MCF 10A (cell line): ENCODE measurements at regions not wholly inside any gene's neighbourhood (a gene's known extent, or its start where the extent isn't known, plus 50 kb on each side); places are given as distances from the start of the nearest gene placed in this dataset.
A peak's percentile ranks its signal among the peaks of the same experiment; 100 is the strongest.

ENCODE experiments used
- BruUV-seq: library from RNA; stranded (reverse); fragments of 400-500 nt; replicated peaks from 2 replicates; lab custom pipeline; 2021; lab: Mats Ljungman, UMichigan
- CTCF ChIA-PET: fragments of 300-600 bp; sonication (Branson Sonifier 250); formaldehyde crosslinking; extraction: SDS; loops from one replicate; lab custom pipeline; 2021; ENCODE audit warnings: antibody characterized with exemption, inconsistent platforms; lab: Yijun Ruan, JAX
- POLR2A ChIA-PET: fragments of 300-600, 350-650 bp; sonication (Branson Sonifier 250); formaldehyde crosslinking; extraction: SDS; loops from one replicate; lab custom pipeline; 2020; ENCODE audit warnings: antibody characterized with exemption, inconsistent platforms; lab: Yijun Ruan, JAX
- DNase-seq: peaks from one replicate; pipeline ENCODE4 v3.0.0-alpha.2; 2018; ENCODE audit not compliant: unreplicated experiment
- H3K27ac Mint-ChIP-seq: one replicate; pipeline ENCODE4 v1.8.0; 2022; ENCODE audit warnings: mild to moderate bottlenecking, low read depth, mixed read lengths; ENCODE audit not compliant: unreplicated experiment
- H3K27me3 Mint-ChIP-seq: one replicate; pipeline ENCODE4 v1.8.0; 2022; ENCODE audit warnings: mixed read lengths; ENCODE audit not compliant: insufficient read depth, unreplicated experiment
- H3K36me3 Mint-ChIP-seq: one replicate; pipeline ENCODE4 v1.8.0; 2022; ENCODE audit warnings: mild to moderate bottlenecking, moderate library complexity, mixed read lengths; ENCODE audit not compliant: insufficient read depth, unreplicated experiment
- H3K4me1 Mint-ChIP-seq: one replicate; pipeline ENCODE4 v1.8.0; 2022; ENCODE audit warnings: mixed read lengths; ENCODE audit not compliant: insufficient read depth, unreplicated experiment
- H3K4me3 Mint-ChIP-seq: one replicate; pipeline ENCODE4 v1.8.0; 2022; ENCODE audit warnings: mild to moderate bottlenecking, moderate library complexity, mixed read lengths; ENCODE audit not compliant: unreplicated experiment
- H3K9me3 Mint-ChIP-seq: one replicate; pipeline ENCODE4 v1.8.0; 2022; ENCODE audit warnings: mixed read lengths; ENCODE audit not compliant: unreplicated experiment
- CTCF ChIP-seq: fragments of 200-600 bp; IDR thresholded peaks from one replicate; pipeline ENCODE4 v1.8.0; 2022; ENCODE audit warnings: antibody characterized with exemption, mild to moderate bottlenecking; ENCODE audit not compliant: unreplicated experiment
- intact Hi-C: fragments of 100-400 bp; cut with micrococcal nuclease; formaldehyde crosslinking; loops from 2 replicates; pipeline ENCODE4 v1.14.1; 2022

GRCh38 chr5:68033961-68034571, 181.5 kb upstream of the PIK3R1 start:
- H3K4me1 Mint-ChIP-seq: peaks cover 18% of the 10 kb centered on the region
- no peak for DNase-seq
- ChIA-PET POLR2A (interaction anchor here (0.6 to 2.8 kb wide), 7 partner anchors 12 to 405 kb away, joined by 3 to 11 read pairs (median 4); partner anchors contain the start of gene PIK3R1), CTCF (interaction anchor here (0.6 to 0.7 kb wide), 3 partner anchors 137 to 789 kb away, joined by 3 to 4 read pairs (median 3); no protein-coding TSS in a partner anchor)
- peaks cover 7% of the 10 kb centered on the region for H3K36me3 Mint-ChIP-seq
- TF ChIP-seq CTCF: no peak
- H3K27ac Mint-ChIP-seq: no peak overlapping the region
- no TSS peak for BruUV-seq
- H3K9me3 Mint-ChIP-seq: no peaks in the 10 kb centered on the region
- intact Hi-C loops: no loop called here
- no peaks in the 10 kb centered on the region for H3K27me3 Mint-ChIP-seq
- H3K4me3 Mint-ChIP-seq: no peak overlapping the region

GRCh38 chr5:68033029-68033428, 182.5 kb upstream of the PIK3R1 start:
- peak; percentile 45 for DNase-seq
- POLR2A ChIA-PET: interaction anchor here (0.7 to 2.8 kb wide), 6 partner anchors 13 to 610 kb away, joined by 3 to 11 read pairs (median 4); no protein-coding TSS in a partner anchor
- no TSS peak for BruUV-seq
- Mint-ChIP-seq H3K36me3 (peaks cover 7% of the 10 kb centered on the region), H3K27me3 (no peaks in the 10 kb centered on the region), H3K4me3 (no peak overlapping the region), H3K27ac (peak overlapping the region; percentile 57), H3K9me3 (no peaks in the 10 kb centered on the region), H3K4me1 (peaks cover 28% of the 10 kb centered on the region)
- TF ChIP-seq CTCF: no peak
- intact Hi-C loops: no loop called here
- CTCF ChIA-PET: interaction anchor here (0.8 kb wide), 1 partner anchor 14 kb away, joined by 3 read pairs; no protein-coding TSS in a partner anchor

GRCh38 chr5:68032216-68032762, 183.3 kb upstream of the PIK3R1 start:
- no peak for TF ChIP-seq CTCF
- Mint-ChIP-seq H3K4me1 (peaks cover 28% of the 10 kb centered on the region), H3K27ac (no peak overlapping the region), H3K27me3 (no peaks in the 10 kb centered on the region), H3K9me3 (no peaks in the 10 kb centered on the region), H3K36me3 (peaks cover 7% of the 10 kb centered on the region), H3K4me3 (no peak overlapping the region)
- POLR2A ChIA-PET: interaction anchor here (0.7 to 2.8 kb wide), 6 partner anchors 14 to 611 kb away, joined by 3 to 11 read pairs (median 4); no protein-coding TSS in a partner anchor
- intact Hi-C loops: no loop called here
- CTCF ChIA-PET: interaction anchor here (0.8 kb wide), 1 partner anchor 13 kb away, joined by 3 read pairs; no protein-coding TSS in a partner anchor
- no peak for DNase-seq
- BruUV-seq: no TSS peak

GRCh38 chr5:68028131-68028727, 187.3 kb upstream of the PIK3R1 start:
- Mint-ChIP-seq H3K27me3 (no peaks in the 10 kb centered on the region), H3K9me3 (no peaks in the 10 kb centered on the region), H3K4me3 (no peak overlapping the region), H3K36me3 (peaks cover 7% of the 10 kb centered on the region), H3K4me1 (peaks cover 29% of the 10 kb centered on the region), H3K27ac (peak overlapping the region; percentile 80)
- TF ChIP-seq CTCF: no peak
- ChIA-PET CTCF (interaction anchor here (1.0 kb wide), 1 partner anchor 111 kb away, joined by 4 read pairs; no protein-coding TSS in a partner anchor), POLR2A (interaction anchor here (0.9 to 1.7 kb wide), 2 partner anchors 11 to 189 kb away, joined by 5 read pairs; no protein-coding TSS in a partner anchor)
- intact Hi-C loops: no loop called here
- no peak for DNase-seq
- BruUV-seq: no TSS peak
